ENCODE measurements at regions not wholly inside any gene's neighbourhood (a gene's known extent, or its start where the extent isn't known, plus 50 kb on each side); places are given as distances from the start of the nearest gene placed in this dataset.

DNA sequence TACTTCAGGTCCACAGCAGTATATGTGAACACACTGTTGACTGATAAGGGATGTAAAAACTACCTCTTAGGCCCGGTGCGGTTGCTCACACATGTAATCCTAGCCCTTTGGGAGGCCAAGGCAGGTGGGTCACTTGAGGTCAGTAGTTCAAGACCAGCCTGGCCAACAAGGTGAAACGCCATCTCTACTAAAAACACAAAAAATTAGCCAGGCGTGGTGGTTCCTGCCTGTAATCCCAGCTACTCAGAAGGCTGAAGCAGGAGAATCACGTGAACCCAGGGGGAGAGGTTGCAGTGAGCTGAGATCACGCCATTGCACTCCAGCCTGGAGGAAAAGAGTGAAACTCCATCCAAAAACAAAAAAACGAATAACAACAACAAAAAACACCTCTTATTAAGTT lies 194.6 kb upstream of the KCNMB2 start (continued):
- TF ChIP-seq, protein P1, sequence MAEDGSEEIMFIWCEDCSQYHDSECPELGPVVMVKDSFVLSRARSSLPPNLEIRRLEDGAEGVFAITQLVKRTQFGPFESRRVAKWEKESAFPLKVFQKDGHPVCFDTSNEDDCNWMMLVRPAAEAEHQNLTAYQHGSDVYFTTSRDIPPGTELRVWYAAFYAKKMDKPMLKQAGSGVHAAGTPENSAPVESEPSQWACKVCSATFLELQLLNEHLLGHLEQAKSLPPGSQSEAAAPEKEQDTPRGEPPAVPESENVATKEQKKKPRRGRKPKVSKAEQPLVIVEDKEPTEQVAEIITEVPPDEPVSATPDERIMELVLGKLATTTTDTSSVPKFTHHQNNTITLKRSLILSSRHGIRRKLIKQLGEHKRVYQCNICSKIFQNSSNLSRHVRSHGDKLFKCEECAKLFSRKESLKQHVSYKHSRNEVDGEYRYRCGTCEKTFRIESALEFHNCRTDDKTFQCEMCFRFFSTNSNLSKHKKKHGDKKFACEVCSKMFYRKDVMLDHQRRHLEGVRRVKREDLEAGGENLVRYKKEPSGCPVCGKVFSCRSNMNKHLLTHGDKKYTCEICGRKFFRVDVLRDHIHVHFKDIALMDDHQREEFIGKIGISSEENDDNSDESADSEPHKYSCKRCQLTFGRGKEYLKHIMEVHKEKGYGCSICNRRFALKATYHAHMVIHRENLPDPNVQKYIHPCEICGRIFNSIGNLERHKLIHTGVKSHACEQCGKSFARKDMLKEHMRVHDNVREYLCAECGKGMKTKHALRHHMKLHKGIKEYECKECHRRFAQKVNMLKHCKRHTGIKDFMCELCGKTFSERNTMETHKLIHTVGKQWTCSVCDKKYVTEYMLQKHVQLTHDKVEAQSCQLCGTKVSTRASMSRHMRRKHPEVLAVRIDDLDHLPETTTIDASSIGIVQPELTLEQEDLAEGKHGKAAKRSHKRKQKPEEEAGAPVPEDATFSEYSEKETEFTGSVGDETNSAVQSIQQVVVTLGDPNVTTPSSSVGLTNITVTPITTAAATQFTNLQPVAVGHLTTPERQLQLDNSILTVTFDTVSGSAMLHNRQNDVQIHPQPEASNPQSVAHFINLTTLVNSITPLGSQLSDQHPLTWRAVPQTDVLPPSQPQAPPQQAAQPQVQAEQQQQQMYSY (CRISPR knock-in tag; IDR thresholded peaks at IDR 0.05), result no peak
- no peak for TF ChIP-seq TEAD4 (CRISPR knock-in tag; IDR thresholded peaks at IDR 0.05)

DNA sequence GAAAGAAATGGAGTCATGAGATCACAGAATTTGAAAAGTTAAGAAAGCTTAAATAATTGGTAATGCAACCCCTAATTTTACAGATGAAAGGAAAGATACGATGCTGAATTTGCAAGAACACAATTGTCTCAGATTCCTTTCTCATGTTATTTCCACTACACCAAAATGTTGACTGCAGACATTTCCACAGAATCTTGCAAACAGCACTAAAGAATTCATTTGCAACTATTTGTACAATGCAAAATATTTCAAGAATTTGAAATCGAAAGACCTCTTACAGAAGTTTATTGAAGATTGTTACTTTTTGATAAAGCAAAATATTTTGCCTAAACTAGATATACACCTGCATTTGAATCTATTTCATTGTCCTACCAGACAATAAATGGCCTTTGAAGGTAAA lies 194.1 kb upstream of the KCNMB2 start:
- peaks cover 3% of the 10 kb centered on the region; the same call in 1 of the 2 replicates for H3K36me3 Mint-ChIP-seq
- H3K27ac Mint-ChIP-seq, result peak overlapping the region; percentile 2; the same call in 1 of the 2 replicates
- POLR2A ChIA-PET, result no interaction called here
- TF ChIP-seq NR3C1 (CRISPR knock-in tag; conservative IDR thresholded peaks at IDR 0.05; ENCODE audit: low read depth) (no peak), CREM (CRISPR knock-in tag; IDR thresholded peaks at IDR 0.05) (no peak), ZNF138 (CRISPR knock-in tag; conservative IDR thresholded peaks at IDR 0.05) (no peak), NR1H2 (CRISPR knock-in tag; IDR thresholded peaks at IDR 0.05) (no peak), IRF2 (CRISPR knock-in tag; IDR thresholded peaks at IDR 0.05; ENCODE audit: borderline replicate concordance, low read depth) (no peak), ZNF416 (CRISPR knock-in tag; IDR thresholded peaks at IDR 0.05) (no peak)
- TF ChIP-seq, protein P2, sequence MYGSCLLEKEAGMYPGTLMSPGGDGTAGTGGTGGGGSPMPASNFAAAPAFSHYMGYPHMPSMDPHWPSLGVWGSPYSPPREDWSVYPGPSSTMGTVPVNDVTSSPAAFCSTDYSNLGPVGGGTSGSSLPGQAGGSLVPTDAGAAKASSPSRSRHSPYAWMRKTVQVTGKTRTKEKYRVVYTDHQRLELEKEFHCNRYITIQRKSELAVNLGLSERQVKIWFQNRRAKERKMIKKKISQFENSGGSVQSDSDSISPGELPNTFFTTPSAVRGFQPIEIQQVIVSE (CRISPR knock-in tag; IDR thresholded peaks at IDR 0.05; ENCODE audit: borderline replicate concordance), result no peak
- TF ChIP-seq, protein P3, sequence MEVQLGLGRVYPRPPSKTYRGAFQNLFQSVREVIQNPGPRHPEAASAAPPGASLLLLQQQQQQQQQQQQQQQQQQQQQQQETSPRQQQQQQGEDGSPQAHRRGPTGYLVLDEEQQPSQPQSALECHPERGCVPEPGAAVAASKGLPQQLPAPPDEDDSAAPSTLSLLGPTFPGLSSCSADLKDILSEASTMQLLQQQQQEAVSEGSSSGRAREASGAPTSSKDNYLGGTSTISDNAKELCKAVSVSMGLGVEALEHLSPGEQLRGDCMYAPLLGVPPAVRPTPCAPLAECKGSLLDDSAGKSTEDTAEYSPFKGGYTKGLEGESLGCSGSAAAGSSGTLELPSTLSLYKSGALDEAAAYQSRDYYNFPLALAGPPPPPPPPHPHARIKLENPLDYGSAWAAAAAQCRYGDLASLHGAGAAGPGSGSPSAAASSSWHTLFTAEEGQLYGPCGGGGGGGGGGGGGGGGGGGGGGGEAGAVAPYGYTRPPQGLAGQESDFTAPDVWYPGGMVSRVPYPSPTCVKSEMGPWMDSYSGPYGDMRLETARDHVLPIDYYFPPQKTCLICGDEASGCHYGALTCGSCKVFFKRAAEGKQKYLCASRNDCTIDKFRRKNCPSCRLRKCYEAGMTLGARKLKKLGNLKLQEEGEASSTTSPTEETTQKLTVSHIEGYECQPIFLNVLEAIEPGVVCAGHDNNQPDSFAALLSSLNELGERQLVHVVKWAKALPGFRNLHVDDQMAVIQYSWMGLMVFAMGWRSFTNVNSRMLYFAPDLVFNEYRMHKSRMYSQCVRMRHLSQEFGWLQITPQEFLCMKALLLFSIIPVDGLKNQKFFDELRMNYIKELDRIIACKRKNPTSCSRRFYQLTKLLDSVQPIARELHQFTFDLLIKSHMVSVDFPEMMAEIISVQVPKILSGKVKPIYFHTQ (CRISPR knock-in tag; IDR thresholded peaks at IDR 0.05), result no peak
- TF ChIP-seq, protein P4, sequence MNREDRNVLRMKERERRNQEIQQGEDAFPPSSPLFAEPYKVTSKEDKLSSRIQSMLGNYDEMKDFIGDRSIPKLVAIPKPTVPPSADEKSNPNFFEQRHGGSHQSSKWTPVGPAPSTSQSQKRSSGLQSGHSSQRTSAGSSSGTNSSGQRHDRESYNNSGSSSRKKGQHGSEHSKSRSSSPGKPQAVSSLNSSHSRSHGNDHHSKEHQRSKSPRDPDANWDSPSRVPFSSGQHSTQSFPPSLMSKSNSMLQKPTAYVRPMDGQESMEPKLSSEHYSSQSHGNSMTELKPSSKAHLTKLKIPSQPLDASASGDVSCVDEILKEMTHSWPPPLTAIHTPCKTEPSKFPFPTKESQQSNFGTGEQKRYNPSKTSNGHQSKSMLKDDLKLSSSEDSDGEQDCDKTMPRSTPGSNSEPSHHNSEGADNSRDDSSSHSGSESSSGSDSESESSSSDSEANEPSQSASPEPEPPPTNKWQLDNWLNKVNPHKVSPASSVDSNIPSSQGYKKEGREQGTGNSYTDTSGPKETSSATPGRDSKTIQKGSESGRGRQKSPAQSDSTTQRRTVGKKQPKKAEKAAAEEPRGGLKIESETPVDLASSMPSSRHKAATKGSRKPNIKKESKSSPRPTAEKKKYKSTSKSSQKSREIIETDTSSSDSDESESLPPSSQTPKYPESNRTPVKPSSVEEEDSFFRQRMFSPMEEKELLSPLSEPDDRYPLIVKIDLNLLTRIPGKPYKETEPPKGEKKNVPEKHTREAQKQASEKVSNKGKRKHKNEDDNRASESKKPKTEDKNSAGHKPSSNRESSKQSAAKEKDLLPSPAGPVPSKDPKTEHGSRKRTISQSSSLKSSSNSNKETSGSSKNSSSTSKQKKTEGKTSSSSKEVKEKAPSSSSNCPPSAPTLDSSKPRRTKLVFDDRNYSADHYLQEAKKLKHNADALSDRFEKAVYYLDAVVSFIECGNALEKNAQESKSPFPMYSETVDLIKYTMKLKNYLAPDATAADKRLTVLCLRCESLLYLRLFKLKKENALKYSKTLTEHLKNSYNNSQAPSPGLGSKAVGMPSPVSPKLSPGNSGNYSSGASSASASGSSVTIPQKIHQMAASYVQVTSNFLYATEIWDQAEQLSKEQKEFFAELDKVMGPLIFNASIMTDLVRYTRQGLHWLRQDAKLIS (CRISPR knock-in tag; IDR thresholded peaks at IDR 0.05; ENCODE audit: borderline replicate concordance), result no peak
- TF ChIP-seq, protein P5, sequence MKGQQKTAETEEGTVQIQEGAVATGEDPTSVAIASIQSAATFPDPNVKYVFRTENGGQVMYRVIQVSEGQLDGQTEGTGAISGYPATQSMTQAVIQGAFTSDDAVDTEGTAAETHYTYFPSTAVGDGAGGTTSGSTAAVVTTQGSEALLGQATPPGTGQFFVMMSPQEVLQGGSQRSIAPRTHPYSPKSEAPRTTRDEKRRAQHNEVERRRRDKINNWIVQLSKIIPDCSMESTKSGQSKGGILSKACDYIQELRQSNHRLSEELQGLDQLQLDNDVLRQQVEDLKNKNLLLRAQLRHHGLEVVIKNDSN (CRISPR knock-in tag; IDR thresholded peaks at IDR 0.05), result no peak
- H3K4me1 Mint-ChIP-seq, result peaks cover 11% of the 10 kb centered on the region
- CTCF ChIA-PET, result interaction anchor here (0.6 kb wide), 1 partner anchor 974 kb away, joined by 3 read pairs; no protein-coding TSS in a partner anchor
- ATAC-seq (no peak), DNase-seq (ENCODE audit: low spot score) (no peak)
- H3K27me3 Mint-ChIP-seq (ENCODE audit: low read depth), result no peaks in the 10 kb centered on the region
- no peak overlapping the region for H3K4me3 Mint-ChIP-seq
- peaks cover 4% of the 10 kb centered on the region; the same call in 1 of the 2 replicates for H3K9me3 Mint-ChIP-seq
